GM12878 (cell line): ENCODE measurements at regions not wholly inside any gene's neighbourhood (a gene's known extent, or its start where the extent isn't known, plus 50 kb on each side); places are given as distances from the start of the nearest gene placed in this dataset.

ENCODE experiments used
- ATAC-seq: fragments of 200-7000 bp; cut with Tn5 transposase; 3 replicates; pipeline ENCODE4 v1.9.1; 2020; ENCODE audit warnings: mild to moderate bottlenecking, moderate library complexity
- BruUV-seq: library from RNA; stranded (reverse); fragments of 400-500 nt; replicated peaks from 2 replicates; lab custom pipeline; 2021; lab: Mats Ljungman, UMichigan
- CTCF ChIA-PET: fragments of 300-600 bp; sonication (Branson Sonifier 250); formaldehyde crosslinking; extraction: SDS; loops from one replicate; lab custom pipeline; 2021; ENCODE audit warnings: inconsistent platforms; lab: Yijun Ruan, JAX
- POLR2A ChIA-PET: fragments of 350-600 bp; formaldehyde crosslinking; extraction: SDS; loops from one replicate; lab custom pipeline; 2021; ENCODE audit warnings: inconsistent platforms; lab: Charles Lee
- RAD21 ChIA-PET: fragments of 300-600 bp; sonication (Branson Sonifier 250); formaldehyde crosslinking; loops from one replicate; lab custom pipeline; 2023; ENCODE audit warnings: antibody characterized with exemption; ENCODE audit not compliant: unreplicated experiment; lab: Charles Lee
- SMC1A ChIA-PET: fragments of 300-600 bp; sonication (Branson Sonifier 250); formaldehyde crosslinking; loops from one replicate; lab custom pipeline; 2023; ENCODE audit not compliant: unreplicated experiment, uncharacterized antibody; lab: Charles Lee
- DNase-seq: peaks from one replicate; pipeline ENCODE4 v3.0.0-alpha.2; 2011; ENCODE audit warnings: low read depth, low spot score
- FAIRE-seq: peaks from 3 replicates; lab custom pipeline; 2011; peaks lifted over from hg19 to GRCh38; lab: Jason Lieb, UNC
- H2AFZ ChIP-seq: 2 replicates; pipeline ENCODE4 v1.6.0; 2011; ENCODE audit warnings: low read depth, low read length, control low read depth; ENCODE audit not compliant: control insufficient read depth
- H3K27ac ChIP-seq: 2 replicates; pipeline ENCODE4 v1.5.1; 2011; ENCODE audit warnings: control low read depth; ENCODE audit not compliant: control insufficient read depth, insufficient read depth
- H3K27me3 ChIP-seq, 2 experiments: replicated peaks in 1 of 2; 2 replicates each; pipeline versions ENCODE4 v1.6.0 to v1.6.1; 2011; ENCODE audit warnings: low read length in 1 of 2; ENCODE audit not compliant: control insufficient read depth in 2 of 2, insufficient read depth in 2 of 2
- H3K36me3 ChIP-seq, 2 experiments: 2 replicates each; pipeline ENCODE4 v1.5.1; 2011; ENCODE audit warnings: low read length in 1 of 2; ENCODE audit not compliant: control insufficient read depth in 2 of 2, insufficient read depth in 2 of 2
- H3K4me1 ChIP-seq: 2 replicates; pipeline ENCODE4 v1.6.1; 2011; ENCODE audit warnings: mild to moderate bottlenecking, low read length, moderate library complexity, mixed read lengths; ENCODE audit not compliant: control insufficient read depth, insufficient read depth
- H3K4me2 ChIP-seq: 2 replicates; pipeline ENCODE4 v1.6.0; 2011; ENCODE audit warnings: control low read depth; ENCODE audit not compliant: control insufficient read depth, insufficient read depth
- H3K4me3 ChIP-seq: fragments of 200-600 bp; sonication (generic); 2 replicates; pipeline ENCODE4 v1.5.1; 2016
- H3K79me2 ChIP-seq: 2 replicates; pipeline ENCODE4 v1.6.0; 2011; ENCODE audit warnings: low read length; ENCODE audit not compliant: control insufficient read depth, insufficient read depth
- H3K9ac ChIP-seq: 2 replicates; pipeline ENCODE4 v1.8.0; 2011; ENCODE audit warnings: low read length, control low read depth, mixed read lengths; ENCODE audit not compliant: control insufficient read depth, insufficient read depth
- H3K9me3 ChIP-seq: replicated peaks from 3 replicates; pipeline ENCODE4 v1.5.1; 2011; ENCODE audit warnings: mild to moderate bottlenecking, low read length; ENCODE audit not compliant: control insufficient read depth, insufficient read depth
- H4K20me1 ChIP-seq: 2 replicates; pipeline ENCODE4 v1.6.0; 2011; ENCODE audit not compliant: control insufficient read depth, insufficient read depth
- BHLHE40 ChIP-seq, 2 experiments: fragments of 450-650 bp in 1 of 2; IDR thresholded peaks; 2 replicates each; pipeline ENCODE4 v1.6.1; 2011 to 2017; ENCODE audit warnings: low read depth in 2 of 2, borderline replicate concordance in 1 of 2, improper control_type of control experiment in 1 of 2, low read length in 1 of 2, mild to moderate bottlenecking in 1 of 2
- MXI1 ChIP-seq: fragments of 150-350 bp; IDR thresholded peaks from 2 replicates; pipeline ENCODE4 v1.6.1; 2011; ENCODE audit warnings: low read depth, mild to moderate bottlenecking, inconsistent platforms, low read length, improper control_type of control experiment
- PBX3 ChIP-seq: IDR thresholded peaks from 2 replicates; pipeline ENCODE4 v1.6.1; 2011; ENCODE audit warnings: mild to moderate bottlenecking, low read depth, low read length, moderate library complexity; ENCODE audit not compliant: insufficient replicate concordance
- PKNOX1 ChIP-seq: fragments of 450-650 bp; IDR thresholded peaks from 2 replicates; pipeline ENCODE4 v1.6.1; 2016; ENCODE audit warnings: mild to moderate bottlenecking
- POLR2A ChIP-seq: IDR thresholded peaks from 2 replicates; pipeline ENCODE4 v1.6.1; 2011; ENCODE audit warnings: low read depth, mild to moderate bottlenecking, low read length
- PRDM15 ChIP-seq: fragments of 450-650 bp; formaldehyde crosslinking; IDR thresholded peaks from 2 replicates; pipeline ENCODE4 v1.4.0; 2020; ENCODE audit warnings: mild to moderate bottlenecking, moderate library complexity
- TBL1XR1 ChIP-seq: IDR thresholded peaks from 2 replicates; pipeline ENCODE4 v1.6.1; 2012; ENCODE audit warnings: low read depth, low read length, improper control_type of control experiment
- YBX1 ChIP-seq: fragments of 450-650 bp; IDR thresholded peaks from 2 replicates; pipeline ENCODE4 v1.6.1; 2016; ENCODE audit warnings: antibody characterized with exemption
- in situ Hi-C: fragments of 300-500 bp; cut with MboI; formaldehyde crosslinking; loops from 9 replicates; pipeline ENCODE4 v1.14.3; 2018; ENCODE audit warnings: mixed read lengths
- intact Hi-C: fragments of 100-400 bp; cut with micrococcal nuclease; formaldehyde crosslinking; loops from one replicate; pipeline ENCODE4 v1.14.2; 2022; ENCODE audit not compliant: unreplicated experiment

GRCh38 chr5:57931352-57931751 lies 448.7 kb upstream of the ACTBL2 start:
- no peak for FAIRE-seq
- SMC1A ChIA-PET, result no interaction called here
- CTCF ChIA-PET, result interaction anchor here (0.6 kb wide), 1 partner anchor 1867 kb away, joined by 3 read pairs; no protein-coding TSS in a partner anchor
- H3K27ac ChIP-seq, result no peak overlapping the region
- intact Hi-C loops, result no loop called here
- H3K36me3 ChIP-seq, result no peaks in the 10 kb centered on the region
- no peak overlapping the region for H3K9ac ChIP-seq
- no peaks in the 10 kb centered on the region for H3K79me2 ChIP-seq
- no peaks in the 10 kb centered on the region for H3K27me3 ChIP-seq
- no TSS peak for BruUV-seq
- RAD21 ChIA-PET, result no interaction called here
- POLR2A ChIA-PET, result no interaction called here
- no peak overlapping the region for H3K4me2 ChIP-seq
- no peaks in the 10 kb centered on the region for H3K4me1 ChIP-seq
- H4K20me1 ChIP-seq, result no peaks in the 10 kb centered on the region
- no peak overlapping the region for H2AFZ ChIP-seq
- H3K4me3 ChIP-seq, result no peak overlapping the region
- TF ChIP-seq MXI1 (no peak), TBL1XR1 (no peak), BHLHE40 (IDR thresholded peaks at IDR 0.05; ENCODE audit: borderline replicate concordance in 1 of 2, low read depth in 2 of 2, low read length in 1 of 2) (no peak), PKNOX1 (no peak), PBX3 (no peak), POLR2A (no peak), YBX1 (no peak), PRDM15 (CRISPR knock-in tag) (no peak)
- TF ChIP-seq, all 136 proteins: peak for 0
- DNase-seq (no peak), ATAC-seq (no peak)
- in situ Hi-C loops, result no loop called here
- no peaks in the 10 kb centered on the region for H3K9me3 ChIP-seq
